Nephron progenitor cell (in vitro differentiated cells): ENCODE measurements at regions not wholly inside any gene's neighbourhood (a gene's known extent, or its start where the extent isn't known, plus 50 kb on each side); places are given as distances from the start of the nearest gene placed in this dataset.

Source experiments
- DNase-seq: peaks from one replicate; pipeline ENCODE4 v3.0.0; 2021
- H3K27ac Mint-ChIP-seq: 2 replicates; pipeline ENCODE4 v1.8.0; 2021; ENCODE audit warnings: mild to moderate bottlenecking, moderate library complexity, mixed read lengths
- H3K27me3 Mint-ChIP-seq: 2 replicates; pipeline ENCODE4 v1.8.0; 2021; ENCODE audit warnings: mild to moderate bottlenecking, low read depth, mixed read lengths; ENCODE audit not compliant: poor library complexity
- H3K36me3 Mint-ChIP-seq: 2 replicates; pipeline ENCODE4 v1.8.0; 2021; ENCODE audit warnings: low read depth, mixed read lengths
- H3K4me1 Mint-ChIP-seq: 2 replicates; pipeline ENCODE4 v1.8.0; 2021; ENCODE audit warnings: mixed read lengths
- H3K4me3 Mint-ChIP-seq: 2 replicates; pipeline ENCODE4 v1.8.0; 2021; ENCODE audit warnings: mild to moderate bottlenecking, moderate library complexity, mixed read lengths
- H3K9me3 Mint-ChIP-seq: 2 replicates; pipeline ENCODE4 v1.8.0; 2021; ENCODE audit warnings: mild to moderate bottlenecking, moderate library complexity, mixed read lengths
- CTCF ChIP-seq: fragments of 200-600 bp; sonication (generic); IDR thresholded peaks from 2 replicates; pipeline ENCODE4 v1.5.0; 2021; ENCODE audit warnings: antibody characterized with exemption

GRCh38 chr12:13462450-13462849 is 265.9 kb downstream of the EMP1 start:
- TF ChIP-seq CTCF = no peak
- no peaks in the 10 kb centered on the region for H3K36me3 Mint-ChIP-seq
- H3K4me1 Mint-ChIP-seq = peaks cover 9% of the 10 kb centered on the region
- H3K27me3 Mint-ChIP-seq = no peaks in the 10 kb centered on the region
- DNase-seq = no peak
- H3K4me3 Mint-ChIP-seq = no peak overlapping the region
- H3K9me3 Mint-ChIP-seq = no peaks in the 10 kb centered on the region
- H3K27ac Mint-ChIP-seq = no peak overlapping the region

DNA sequence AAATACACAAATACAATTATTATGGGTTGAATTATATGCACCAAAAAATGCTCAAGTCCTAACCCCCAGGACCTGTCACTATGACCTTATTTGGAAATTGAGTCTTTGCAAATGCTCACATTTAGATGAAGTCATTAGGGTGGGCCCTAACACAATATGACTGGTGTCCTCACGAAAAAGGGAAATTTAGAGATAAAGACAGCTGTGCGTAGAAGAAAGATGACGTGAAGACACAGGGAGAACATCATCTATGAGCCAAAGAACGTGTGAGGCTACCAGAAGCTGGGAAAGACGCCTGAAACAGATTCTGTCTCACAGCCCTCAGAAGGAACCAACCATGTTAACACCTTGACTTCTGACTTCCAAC is 259.2 kb downstream of the EMP1 start:
- Mint-ChIP-seq H3K36me3 (no peaks in the 10 kb centered on the region), H3K4me1 (no peaks in the 10 kb centered on the region), H3K9me3 (no peaks in the 10 kb centered on the region), H3K4me3 (no peak overlapping the region), H3K27me3 (peaks cover 3% of the 10 kb centered on the region), H3K27ac (no peak overlapping the region)
- no peak for DNase-seq
- TF ChIP-seq CTCF = no peak

GRCh38 chr12:13454991-13455777 is 258.7 kb downstream of the EMP1 start:
- Mint-ChIP-seq H3K4me3 (no peak overlapping the region), H3K4me1 (no peaks in the 10 kb centered on the region), H3K9me3 (no peaks in the 10 kb centered on the region), H3K36me3 (no peaks in the 10 kb centered on the region), H3K27me3 (peaks cover 3% of the 10 kb centered on the region), H3K27ac (no peak overlapping the region)
- TF ChIP-seq CTCF = no peak
- DNase-seq = no peak

DNA sequence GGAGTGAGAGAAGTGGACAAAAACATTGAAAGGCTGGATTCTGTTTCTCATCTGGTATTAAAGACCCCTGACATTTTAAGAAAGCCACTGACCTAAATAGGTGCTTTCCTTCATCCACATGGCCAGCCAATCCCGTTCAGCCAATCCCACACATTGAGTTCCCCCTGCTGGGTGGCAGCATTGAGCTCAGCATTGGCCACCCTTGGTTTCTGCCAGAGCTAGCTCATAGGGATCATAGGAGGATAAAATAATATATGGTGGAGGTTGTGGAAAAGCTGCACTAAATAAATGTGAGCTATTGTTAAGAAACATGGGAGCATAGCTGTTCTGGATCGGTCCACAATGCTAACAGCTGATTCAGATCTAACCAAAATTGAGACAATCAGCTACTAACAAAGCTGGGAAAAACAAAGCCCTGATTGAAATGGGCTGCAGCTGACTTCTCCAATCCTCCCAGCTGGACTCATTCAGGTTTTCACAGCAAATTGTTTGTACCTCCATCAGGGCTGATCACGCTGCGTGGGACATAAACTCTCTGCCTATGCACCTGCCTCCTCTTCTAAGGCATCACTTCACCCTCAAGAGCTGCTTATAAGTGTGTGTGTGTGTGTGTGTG is 256.5 kb downstream of the EMP1 start:
- no peaks in the 10 kb centered on the region for H3K36me3 Mint-ChIP-seq
- no peak for TF ChIP-seq CTCF

GRCh38 chr12:13451776-13452175 is 255.2 kb downstream of the EMP1 start:
- Mint-ChIP-seq H3K9me3 (no peaks in the 10 kb centered on the region), H3K27ac (no peak overlapping the region), H3K36me3 (no peaks in the 10 kb centered on the region), H3K4me1 (no peaks in the 10 kb centered on the region), H3K4me3 (no peak overlapping the region), H3K27me3 (peaks cover 3% of the 10 kb centered on the region)
- TF ChIP-seq CTCF = no peak
- no peak for DNase-seq

More for the DNA sequence above, 256.5 kb downstream of the EMP1 start:
- Mint-ChIP-seq H3K27ac (no peak overlapping the region), H3K4me3 (no peak overlapping the region), H3K9me3 (no peaks in the 10 kb centered on the region), H3K27me3 (peaks cover 3% of the 10 kb centered on the region), H3K4me1 (no peaks in the 10 kb centered on the region)
- no peak for DNase-seq
